CD4-positive, CD25-positive, alpha-beta regulatory T cell (primary cell): ENCODE measurements at regions not wholly inside any gene's neighbourhood (a gene's known extent, or its start where the extent isn't known, plus 50 kb on each side); places are given as distances from the start of the nearest gene placed in this dataset.

Experiments
- ATAC-seq, 2 donors: fragments of 150-1000 bp; cut with Tn5 transposase; one replicate each; pipeline ENCODE4 v1.10.0; 2021; ENCODE audit warnings: low read depth in 2 of 2, moderate number of reproducible peaks in 2 of 2, moderate library complexity in 1 of 2
- DNase-seq, 3 donors: peaks; one replicate each; pipeline versions ENCODE4 v3.0.0 to v3.0.0-alpha.2; 2012 to 2022; ENCODE audit warnings: mixed read lengths in 1 of 3
- H3K27ac ChIP-seq: one replicate; pipeline ENCODE4 v1.7.0; 2013; ENCODE audit warnings: mild to moderate bottlenecking, low read length; ENCODE audit not compliant: insufficient read depth, poor library complexity, severe bottlenecking
- H3K27me3 ChIP-seq: one replicate; pipeline ENCODE4 v1.7.0; 2013; ENCODE audit warnings: low read length; ENCODE audit not compliant: control insufficient read depth, insufficient read depth
- H3K36me3 ChIP-seq: one replicate; pipeline ENCODE4 v1.7.0; 2013; ENCODE audit warnings: mild to moderate bottlenecking, low read length, moderate library complexity; ENCODE audit not compliant: control insufficient read depth, insufficient read depth
- H3K4me1 ChIP-seq: 2 replicates; pipeline ENCODE4 v1.7.0; 2013; ENCODE audit warnings: mild to moderate bottlenecking, low read length; ENCODE audit not compliant: insufficient read depth, control insufficient read depth, poor library complexity, severe bottlenecking
- H3K4me3 ChIP-seq: one replicate; pipeline ENCODE4 v1.7.0; 2013; ENCODE audit warnings: low read depth, mild to moderate bottlenecking, low read length, moderate library complexity
- H3K9me3 ChIP-seq, 2 experiments: 1 replicate in 1 of 2; 2 replicates in 1 of 2; pipeline ENCODE4 v1.7.0; 2013; ENCODE audit warnings: low read length in 2 of 2, mild to moderate bottlenecking in 1 of 2, moderate library complexity in 1 of 2; ENCODE audit not compliant: control insufficient read depth in 2 of 2
- H3K27ac Mint-ChIP-seq, 3 donors: one replicate each; pipeline ENCODE4 v1.8.0; 2020 to 2022; ENCODE audit warnings: mild to moderate bottlenecking in 3 of 3, mixed read lengths in 3 of 3, moderate library complexity in 2 of 3
- H3K27me3 Mint-ChIP-seq: one replicate; pipeline ENCODE4 v1.8.0; 2022; ENCODE audit warnings: mild to moderate bottlenecking, mixed read lengths
- H3K36me3 Mint-ChIP-seq: one replicate; pipeline ENCODE4 v1.8.0; 2020; ENCODE audit warnings: mixed read lengths
- H3K4me1 Mint-ChIP-seq, 4 donors: one replicate each; pipeline ENCODE4 v1.8.0; 2020 to 2022; ENCODE audit warnings: mixed read lengths in 4 of 4, mild to moderate bottlenecking in 1 of 4
- H3K4me3 Mint-ChIP-seq, 4 donors: one replicate each; pipeline ENCODE4 v1.8.0; 2020 to 2022; ENCODE audit warnings: mild to moderate bottlenecking in 4 of 4, mixed read lengths in 4 of 4, moderate library complexity in 3 of 4
- H3K9me3 Mint-ChIP-seq, 7 donors: one replicate each; pipeline ENCODE4 v1.8.0; 2020 to 2022; ENCODE audit warnings: mixed read lengths in 7 of 7, mild to moderate bottlenecking in 3 of 7, moderate library complexity in 2 of 7

- Mint-ChIP-seq H3K27me3 (no peaks in the 10 kb centered on the region), H3K27ac (no peak overlapping the region), H3K36me3 (no peaks in the 10 kb centered on the region), H3K4me1 (peaks cover 0 to 2% (median 0%) of the 10 kb centered on the region in 4 donors), H3K9me3 (peaks cover 0 to 4% (median 0%) of the 10 kb centered on the region in 7 donors), H3K4me3 (no peak overlapping the region)
- no peaks in the 10 kb centered on the region for H3K36me3 ChIP-seq
- H3K4me1 ChIP-seq: no peaks in the 10 kb centered on the region
- DNase-seq: no peak
- H3K9me3 ChIP-seq: no peaks in the 10 kb centered on the region
- no peak overlapping the region for H3K4me3 ChIP-seq
- H3K27ac ChIP-seq: no peak overlapping the region
- no peak for ATAC-seq
- H3K27me3 ChIP-seq: no peaks in the 10 kb centered on the region
These were observed 1357.5 kb upstream of the CELF4 start for GRCh38 chr18:38923126-38923525.

- no peaks in the 10 kb centered on the region for H3K9me3 ChIP-seq
- H3K27me3 ChIP-seq: no peaks in the 10 kb centered on the region
- H3K4me1 Mint-ChIP-seq: no peaks in the 10 kb centered on the region
- H3K27ac ChIP-seq: no peak overlapping the region
- no peaks in the 10 kb centered on the region for H3K27me3 Mint-ChIP-seq
- no peaks in the 10 kb centered on the region for H3K4me1 ChIP-seq
- H3K4me3 ChIP-seq: no peak overlapping the region
- no peaks in the 10 kb centered on the region for H3K36me3 Mint-ChIP-seq
- no peak overlapping the region for H3K27ac Mint-ChIP-seq
- H3K4me3 Mint-ChIP-seq: no peak overlapping the region
- ATAC-seq: no peak
- DNase-seq: no peak
- no peaks in the 10 kb centered on the region for H3K36me3 ChIP-seq
- H3K9me3 Mint-ChIP-seq: peaks cover 0 to 3% (median 0%) of the 10 kb centered on the region in 7 donors
These were observed 1344.4 kb upstream of the CELF4 start for GRCh38 chr18:38909972-38910371.

- H3K36me3 Mint-ChIP-seq: no peaks in the 10 kb centered on the region
- DNase-seq (no peak), ATAC-seq (no peak)
- no peak overlapping the region for H3K4me3 Mint-ChIP-seq
- Histone ChIP-seq H3K27ac (no peak overlapping the region), H3K4me1 (no peaks in the 10 kb centered on the region), H3K36me3 (no peaks in the 10 kb centered on the region), H3K27me3 (no peaks in the 10 kb centered on the region), H3K4me3 (no peak overlapping the region), H3K9me3 (no peaks in the 10 kb centered on the region)
- no peak overlapping the region for H3K27ac Mint-ChIP-seq
- H3K9me3 Mint-ChIP-seq: peaks cover 0 to 3% (median 0%) of the 10 kb centered on the region in 7 donors
- H3K4me1 Mint-ChIP-seq: no peaks in the 10 kb centered on the region
- no peaks in the 10 kb centered on the region for H3K27me3 Mint-ChIP-seq
These were observed 1337.2 kb upstream of the CELF4 start for GRCh38 chr18:38902796-38903195.

- no peaks in the 10 kb centered on the region for H3K27me3 ChIP-seq
- no peak overlapping the region for H3K27ac ChIP-seq
- peaks cover 0 to 4% (median 0%) of the 10 kb centered on the region in 7 donors for H3K9me3 Mint-ChIP-seq
- H3K36me3 ChIP-seq: no peaks in the 10 kb centered on the region
- H3K36me3 Mint-ChIP-seq: no peaks in the 10 kb centered on the region
- H3K9me3 ChIP-seq: no peaks in the 10 kb centered on the region
- no peak for DNase-seq
- ATAC-seq: no peak
- H3K27me3 Mint-ChIP-seq: no peaks in the 10 kb centered on the region
- H3K4me1 ChIP-seq: no peaks in the 10 kb centered on the region
- no peak overlapping the region for H3K4me3 Mint-ChIP-seq
- no peaks in the 10 kb centered on the region for H3K4me1 Mint-ChIP-seq
- no peak overlapping the region for H3K27ac Mint-ChIP-seq
- H3K4me3 ChIP-seq: no peak overlapping the region
These were observed 1334.8 kb upstream of the CELF4 start for GRCh38 chr18:38900445-38900844.

GRCh38 chr18:38900031-38900430 is 1334.4 kb upstream of the CELF4 start:
- DNase-seq: no peak
- Histone ChIP-seq H3K9me3 (no peaks in the 10 kb centered on the region), H3K4me1 (no peaks in the 10 kb centered on the region), H3K36me3 (no peaks in the 10 kb centered on the region), H3K27ac (no peak overlapping the region), H3K27me3 (no peaks in the 10 kb centered on the region), H3K4me3 (no peak overlapping the region)
- Mint-ChIP-seq H3K4me1 (no peaks in the 10 kb centered on the region), H3K9me3 (peaks cover 0 to 4% (median 0%) of the 10 kb centered on the region in 7 donors), H3K27me3 (no peaks in the 10 kb centered on the region), H3K36me3 (no peaks in the 10 kb centered on the region), H3K4me3 (no peak overlapping the region), H3K27ac (no peak overlapping the region)
- ATAC-seq: no peak

GRCh38 chr18:38899252-38899651 is 1333.7 kb upstream of the CELF4 start:
- Histone ChIP-seq H3K27ac (no peak overlapping the region), H3K4me1 (no peaks in the 10 kb centered on the region), H3K27me3 (no peaks in the 10 kb centered on the region), H3K36me3 (no peaks in the 10 kb centered on the region), H3K9me3 (no peaks in the 10 kb centered on the region), H3K4me3 (no peak overlapping the region)
- no peaks in the 10 kb centered on the region for H3K4me1 Mint-ChIP-seq
- peaks cover 0 to 5% (median 0%) of the 10 kb centered on the region in 7 donors for H3K9me3 Mint-ChIP-seq
- DNase-seq (no peak), ATAC-seq (no peak)
- no peaks in the 10 kb centered on the region for H3K36me3 Mint-ChIP-seq
- no peak overlapping the region for H3K27ac Mint-ChIP-seq
- H3K27me3 Mint-ChIP-seq: no peaks in the 10 kb centered on the region
- H3K4me3 Mint-ChIP-seq: no peak overlapping the region

GRCh38 chr18:38898167-38898566 is 1332.6 kb upstream of the CELF4 start:
- Histone ChIP-seq H3K4me1 (no peaks in the 10 kb centered on the region), H3K9me3 (no peaks in the 10 kb centered on the region), H3K27me3 (no peaks in the 10 kb centered on the region), H3K36me3 (no peaks in the 10 kb centered on the region), H3K4me3 (no peak overlapping the region), H3K27ac (no peak overlapping the region)
- Mint-ChIP-seq H3K27ac (no peak overlapping the region), H3K36me3 (no peaks in the 10 kb centered on the region), H3K9me3 (peaks cover 0 to 5% (median 0%) of the 10 kb centered on the region in 7 donors), H3K4me1 (no peaks in the 10 kb centered on the region), H3K27me3 (no peaks in the 10 kb centered on the region), H3K4me3 (no peak overlapping the region)
- ATAC-seq (no peak), DNase-seq (no peak)

GRCh38 chr18:38895560-38895959 is 1330.0 kb upstream of the CELF4 start:
- Histone ChIP-seq H3K4me3 (no peak overlapping the region), H3K4me1 (no peaks in the 10 kb centered on the region), H3K36me3 (no peaks in the 10 kb centered on the region), H3K27me3 (no peaks in the 10 kb centered on the region), H3K9me3 (no peaks in the 10 kb centered on the region), H3K27ac (no peak overlapping the region)
- H3K9me3 Mint-ChIP-seq: peaks cover 0 to 5% (median 0%) of the 10 kb centered on the region in 7 donors
- no peak overlapping the region for H3K4me3 Mint-ChIP-seq
- DNase-seq (no peak), ATAC-seq (no peak)
- H3K27me3 Mint-ChIP-seq: no peaks in the 10 kb centered on the region
- H3K27ac Mint-ChIP-seq: no peak overlapping the region
- H3K36me3 Mint-ChIP-seq: no peaks in the 10 kb centered on the region
- no peaks in the 10 kb centered on the region for H3K4me1 Mint-ChIP-seq
